SK-N-SH treated with all-trans-retinoic acid at 6 μM for 48 hours (cell line): ENCODE measurements at regions not wholly inside any gene's neighbourhood (a gene's known extent, or its start where the extent isn't known, plus 50 kb on each side); places are given as distances from the start of the nearest gene placed in this dataset.

Experiments
- ATAC-seq: fragments of 200-7000 bp; cut with Tn5 transposase; 3 replicates; pipeline ENCODE4 v1.9.1; 2020; ENCODE audit warnings: mild to moderate bottlenecking, moderate library complexity
- ARNTL ChIP-seq: fragments of 450-650 bp; formaldehyde crosslinking; IDR thresholded peaks from 2 replicates; pipeline ENCODE4 v1.5.0; 2020; ENCODE audit warnings: low read depth, mild to moderate bottlenecking, moderate library complexity, borderline replicate concordance
- CSDC2 ChIP-seq: fragments of 250-450 bp; sonication (Bioruptor Pico); IDR thresholded peaks from 2 replicates; pipeline ENCODE4 v1.5.0; 2020; ENCODE audit warnings: mild to moderate bottlenecking, moderate library complexity
- ESRRG ChIP-seq: fragments of 250-450 bp; sonication (Bioruptor Pico); IDR thresholded peaks from 2 replicates; pipeline ENCODE4 v1.6.1; 2021; ENCODE audit warnings: mild to moderate bottlenecking
- ISL1 ChIP-seq: fragments of 250-450 bp; sonication (Bioruptor Pico); IDR thresholded peaks from 2 replicates; pipeline ENCODE4 v2.1.2; 2022; ENCODE audit warnings: mild to moderate bottlenecking, moderate library complexity
- OSR1 ChIP-seq: fragments of 250-450 bp; sonication (Bioruptor Pico); IDR thresholded peaks from 2 replicates; pipeline ENCODE4 v1.8.0; 2022; ENCODE audit warnings: moderate library complexity, mild to moderate bottlenecking, inconsistent platforms
- PATZ1 ChIP-seq: fragments of 250-450 bp; sonication (Bioruptor Pico); IDR thresholded peaks from 2 replicates; pipeline ENCODE4 v1.8.0; 2020; ENCODE audit warnings: mild to moderate bottlenecking, moderate library complexity, borderline replicate concordance
- POU6F1 ChIP-seq: fragments of 250-450 bp; sonication (Bioruptor Pico); IDR thresholded peaks from 2 replicates; pipeline ENCODE4 v1.8.0; 2021; ENCODE audit warnings: low read depth, mild to moderate bottlenecking, moderate library complexity, borderline replicate concordance
- PPARA ChIP-seq: fragments of 250-450 bp; sonication (Bioruptor Pico); IDR thresholded peaks from 2 replicates; pipeline ENCODE4 v1.5.0; 2020; ENCODE audit warnings: mild to moderate bottlenecking, borderline replicate concordance
- RARB ChIP-seq: fragments of 250-450 bp; sonication (Bioruptor Pico); IDR thresholded peaks from 2 replicates; pipeline ENCODE4 v1.8.0; 2021; ENCODE audit warnings: mild to moderate bottlenecking, moderate library complexity
- SNAI2 ChIP-seq: fragments of 250-450 bp; sonication (Bioruptor Pico); IDR thresholded peaks from 2 replicates; pipeline ENCODE4 v1.5.0; 2020; ENCODE audit warnings: mild to moderate bottlenecking, moderate library complexity
- TCF4 ChIP-seq: fragments of 250-450 bp; sonication (Bioruptor Pico); IDR thresholded peaks from 2 replicates; pipeline ENCODE4 v1.8.0; 2021; ENCODE audit warnings: mild to moderate bottlenecking, moderate library complexity, borderline replicate concordance
- TOX ChIP-seq: fragments of 250-450 bp; sonication (Bioruptor Pico); IDR thresholded peaks from 2 replicates; pipeline ENCODE4 v1.8.0; 2021; ENCODE audit warnings: mild to moderate bottlenecking, moderate library complexity, borderline replicate concordance
- TSHZ2 ChIP-seq: fragments of 250-450 bp; sonication (Bioruptor Pico); IDR thresholded peaks from 2 replicates; pipeline ENCODE4 v1.5.0; 2020; ENCODE audit warnings: mild to moderate bottlenecking, moderate library complexity
- ZC3H10 ChIP-seq: fragments of 250-450 bp; sonication (Bioruptor Pico); IDR thresholded peaks from 2 replicates; pipeline ENCODE4 v1.5.1; 2021; ENCODE audit warnings: mild to moderate bottlenecking, moderate library complexity
- ZFP30 ChIP-seq: fragments of 450-650 bp; formaldehyde crosslinking; IDR thresholded peaks from 2 replicates; pipeline ENCODE4 v1.5.0; 2022; ENCODE audit warnings: mild to moderate bottlenecking, moderate library complexity
- ZNF70 ChIP-seq: fragments of 450-650 bp; formaldehyde crosslinking; IDR thresholded peaks from 2 replicates; pipeline ENCODE4 v1.5.0; 2020; ENCODE audit warnings: mild to moderate bottlenecking, moderate library complexity

GRCh38 chr9:102796244-102796643 lies 198.9 kb upstream of the CYLC2 start:
- TF ChIP-seq ZC3H10 (CRISPR knock-in tag) = no peak
- TF ChIP-seq SNAI2 (CRISPR knock-in tag) = no peak
- no peak for TF ChIP-seq ZNF70
- TF ChIP-seq RARB (CRISPR knock-in tag) = no peak
- TF ChIP-seq TSHZ2 (CRISPR knock-in tag) = no peak
- no peak for TF ChIP-seq TOX
- ATAC-seq = no peak

GRCh38 chr9:102795532-102795931 lies 199.6 kb upstream of the CYLC2 start:
- no peak for ATAC-seq
- TF ChIP-seq PATZ1 (no peak), ESRRG (CRISPR knock-in tag) (no peak), TSHZ2 (CRISPR knock-in tag) (no peak), POU6F1 (CRISPR knock-in tag) (no peak)

GRCh38 chr9:102779356-102779755 lies 215.8 kb upstream of the CYLC2 start:
- no peak for ATAC-seq
- TF ChIP-seq PPARA (CRISPR knock-in tag) (no peak), ZFP30 (no peak), ZC3H10 (CRISPR knock-in tag) (no peak), ZNF70 (no peak), ARNTL (CRISPR knock-in tag) (no peak), POU6F1 (CRISPR knock-in tag) (no peak), RARB (CRISPR knock-in tag) (no peak), ISL1 (CRISPR knock-in tag) (no peak), CSDC2 (CRISPR knock-in tag) (no peak)

- ATAC-seq = no peak
- TF ChIP-seq OSR1 (no peak), TOX (no peak)
Observed at GRCh38 chr9:102778746-102779145, 216.4 kb upstream of the CYLC2 start.

GRCh38 chr9:102770704-102771103 lies 224.4 kb upstream of the CYLC2 start:
- ATAC-seq = no peak
- no peak for TF ChIP-seq TCF4 (CRISPR knock-in tag)
